Body of pancreas (tissue), 4 donors: ENCODE measurements at regions not wholly inside any gene's neighbourhood (a gene's known extent, or its start where the extent isn't known, plus 50 kb on each side); places are given as distances from the start of the nearest gene placed in this dataset.

Experiments used
- ATAC-seq: fragments of 150-250 bp; one replicate; pipeline ENCODE4 v1.9.1; 2016
- DNase-seq, 4 donors: peaks; one replicate each; pipeline ENCODE4 v3.0.0-alpha.2; 2019
- H3K27ac ChIP-seq, 4 donors: fragments of 200-600 bp; sonication (generic); 1 replicate in 3 of 4; 2 replicates in 1 of 4; pipeline versions ENCODE4 v1.5.1 to v1.6.1; 2016 to 2019; ENCODE audit warnings: mild to moderate bottlenecking in 1 of 4, mixed read lengths in 1 of 4, moderate library complexity in 1 of 4
- H3K27me3 ChIP-seq, 2 donors: fragments of 200-600 bp; sonication (generic); one replicate each; pipeline ENCODE4 v1.6.0; 2016; ENCODE audit warnings: mild to moderate bottlenecking in 1 of 2
- H3K36me3 ChIP-seq, 2 donors: fragments of 200-600 bp; sonication (generic); replicated peaks in 1 of 2; 2 replicates each; pipeline ENCODE4 v1.5.1; 2016; ENCODE audit warnings: low read depth in 2 of 2; ENCODE audit not compliant: insufficient read depth in 1 of 2
- H3K4me1 ChIP-seq: fragments of 200-600 bp; sonication (generic); one replicate; pipeline ENCODE4 v1.6.0; 2016
- H3K4me3 ChIP-seq, 2 donors: fragments of 200-600 bp; sonication (generic); 1 replicate in 1 of 2; 2 replicates in 1 of 2; pipeline ENCODE4 v1.5.1; 2016 to 2019
- H3K9me3 ChIP-seq, 3 donors: fragments of 200-600 bp; sonication (generic); 1 replicate in 2 of 3; 2 replicates in 1 of 3; pipeline ENCODE4 v1.5.1; 2016
- POLR2A ChIP-seq, 3 donors: fragments of 450-650 bp; IDR thresholded peaks; one replicate each; pipeline ENCODE4 v1.6.1; 2016; ENCODE audit warnings: antibody characterized with exemption in 3 of 3, mild to moderate bottlenecking in 2 of 3
- WGBS, 2 donors: methylation state at CpG; one replicate each; pipeline ENCODE4 v1.1.5; 2017; 5-methylcytosine and 5-hydroxymethylcytosine counted together
- intact Hi-C: fragments of 100-400 bp; cut with DNase I; formaldehyde crosslinking; loops from one replicate; pipeline ENCODE4 v1.15.1; 2023
- TF ChIP-seq, protein P1 (sequence below), 7 experiments: fragments of 450-650 bp in 4 of 7; fragments of 200-600 bp in 3 of 7; sonication (generic) in 3 of 7; IDR thresholded peaks; one replicate each; pipeline ENCODE4 v1.5.1; 2016 to 2019; ENCODE audit warnings: antibody characterized with exemption in 7 of 7

DNA sequence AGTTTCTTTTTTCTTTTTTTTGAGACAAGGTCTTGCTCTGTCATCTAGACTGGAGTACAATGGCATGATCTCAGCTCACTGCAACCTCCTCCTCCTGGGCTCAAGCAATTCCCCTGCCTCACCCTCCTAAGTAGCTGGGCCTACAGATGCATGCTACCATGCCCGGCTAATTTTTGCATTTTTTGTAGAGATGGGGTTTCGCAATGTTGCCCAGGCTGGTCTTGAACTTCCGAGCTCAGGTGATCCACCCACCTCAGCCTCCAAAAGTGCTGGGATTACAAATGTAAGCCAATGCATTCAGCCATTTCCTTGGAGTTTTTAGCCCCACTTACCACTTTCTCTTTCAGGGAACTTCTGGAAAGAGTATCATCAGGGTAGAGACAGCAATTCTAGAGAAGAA, 153.3 kb upstream of the THSD7B start:
- H3K9me3 ChIP-seq, result no peaks in the 10 kb centered on the region
- no peak for TF ChIP-seq POLR2A (IDR thresholded peaks at IDR 0.05)
- TF ChIP-seq, protein P1, sequence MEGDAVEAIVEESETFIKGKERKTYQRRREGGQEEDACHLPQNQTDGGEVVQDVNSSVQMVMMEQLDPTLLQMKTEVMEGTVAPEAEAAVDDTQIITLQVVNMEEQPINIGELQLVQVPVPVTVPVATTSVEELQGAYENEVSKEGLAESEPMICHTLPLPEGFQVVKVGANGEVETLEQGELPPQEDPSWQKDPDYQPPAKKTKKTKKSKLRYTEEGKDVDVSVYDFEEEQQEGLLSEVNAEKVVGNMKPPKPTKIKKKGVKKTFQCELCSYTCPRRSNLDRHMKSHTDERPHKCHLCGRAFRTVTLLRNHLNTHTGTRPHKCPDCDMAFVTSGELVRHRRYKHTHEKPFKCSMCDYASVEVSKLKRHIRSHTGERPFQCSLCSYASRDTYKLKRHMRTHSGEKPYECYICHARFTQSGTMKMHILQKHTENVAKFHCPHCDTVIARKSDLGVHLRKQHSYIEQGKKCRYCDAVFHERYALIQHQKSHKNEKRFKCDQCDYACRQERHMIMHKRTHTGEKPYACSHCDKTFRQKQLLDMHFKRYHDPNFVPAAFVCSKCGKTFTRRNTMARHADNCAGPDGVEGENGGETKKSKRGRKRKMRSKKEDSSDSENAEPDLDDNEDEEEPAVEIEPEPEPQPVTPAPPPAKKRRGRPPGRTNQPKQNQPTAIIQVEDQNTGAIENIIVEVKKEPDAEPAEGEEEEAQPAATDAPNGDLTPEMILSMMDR (IDR thresholded peaks at IDR 0.05), result no peak
- no peak overlapping the region for H3K27ac ChIP-seq
- ATAC-seq, result no peak
- H3K36me3 ChIP-seq, result no peaks in the 10 kb centered on the region
- no peak for DNase-seq
- H3K4me1 ChIP-seq, result no peaks in the 10 kb centered on the region
- 75 to 80% methylated on average over 3 of the region's 3 CpGs for WGBS, 2 donors
- no peaks in the 10 kb centered on the region for H3K27me3 ChIP-seq
- H3K4me3 ChIP-seq, result no peak overlapping the region
- intact Hi-C loops, result no loop called here

DNA sequence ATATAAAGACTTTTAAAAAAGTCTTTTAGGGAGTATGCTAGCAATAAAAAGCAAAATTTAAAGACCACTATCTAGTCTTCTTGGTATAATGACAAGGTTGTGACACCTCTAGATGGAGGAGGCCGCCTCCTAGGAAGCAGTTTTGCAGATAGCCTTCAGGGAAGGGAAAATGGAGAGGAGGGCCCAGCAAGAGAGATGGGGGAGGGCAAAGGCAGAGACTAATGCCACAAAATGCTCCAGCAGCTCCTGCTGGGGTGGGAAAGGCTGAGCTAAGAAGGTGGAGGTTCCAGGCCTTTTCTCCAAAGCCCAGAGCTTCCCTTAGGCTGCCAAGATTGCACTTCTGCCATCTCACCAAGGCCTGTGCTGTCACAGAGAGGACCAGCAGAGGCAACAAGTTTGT, 153.9 kb upstream of the THSD7B start:
- H3K27ac ChIP-seq, result no peak overlapping the region
- ATAC-seq (no peak), DNase-seq (no peak)
- TF ChIP-seq, protein P1 (IDR thresholded peaks at IDR 0.05), result no peak
- TF ChIP-seq POLR2A (IDR thresholded peaks at IDR 0.05), result no peak
- no peaks in the 10 kb centered on the region for H3K9me3 ChIP-seq
- no peaks in the 10 kb centered on the region for H3K27me3 ChIP-seq
- 64 to 65% methylated on average over 1 of the region's 1 CpG for WGBS, 2 donors
- intact Hi-C loops, result no loop called here
- H3K36me3 ChIP-seq, result no peaks in the 10 kb centered on the region
- H3K4me3 ChIP-seq, result no peak overlapping the region
- H3K4me1 ChIP-seq, result no peaks in the 10 kb centered on the region

DNA sequence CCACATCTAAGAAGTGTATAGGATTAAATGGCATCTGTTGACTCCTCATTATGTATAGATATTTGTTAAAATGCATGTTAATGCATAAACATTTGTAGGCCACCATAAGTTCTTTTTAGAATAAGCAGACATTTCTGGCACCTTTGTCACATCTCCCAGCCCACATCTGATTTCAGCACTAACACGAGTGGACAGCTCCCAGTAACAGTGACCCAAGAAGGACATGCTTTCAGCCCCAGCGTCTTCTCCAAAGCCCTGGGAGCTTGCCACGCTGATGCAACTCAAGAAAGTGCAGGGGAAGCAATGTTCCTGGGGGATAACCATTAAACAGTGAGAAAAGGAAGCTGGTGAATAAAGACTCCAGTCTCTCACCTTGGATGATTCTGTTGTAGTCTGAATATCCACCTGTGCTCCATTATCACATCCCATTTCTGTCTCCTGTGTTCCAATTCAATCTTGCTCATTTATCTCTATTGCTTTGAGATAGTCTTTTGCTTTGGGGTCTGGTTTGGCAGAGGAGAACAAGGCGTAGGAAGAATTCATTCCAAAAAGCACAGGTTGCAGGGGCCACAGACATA, 182.6 kb upstream of the THSD7B start:
- no peak for TF ChIP-seq POLR2A (IDR thresholded peaks at IDR 0.05)
- TF ChIP-seq, protein P1 (IDR thresholded peaks at IDR 0.05), result no peak
- H3K9me3 ChIP-seq, result no peaks in the 10 kb centered on the region
- no peaks in the 10 kb centered on the region for H3K4me1 ChIP-seq
- no peaks in the 10 kb centered on the region for H3K36me3 ChIP-seq
- ATAC-seq (no peak), DNase-seq (peak; percentile 22 to 52 (median 37))
- intact Hi-C loops, result no loop called here
- 8% methylated on average over 4 of the region's 4 CpGs for whole genome bisulfite sequencing, 2 donors
- H3K27me3 ChIP-seq, result no peaks in the 10 kb centered on the region
- H3K4me3 ChIP-seq, result no peak overlapping the region
- no peak overlapping the region for H3K27ac ChIP-seq

DNA sequence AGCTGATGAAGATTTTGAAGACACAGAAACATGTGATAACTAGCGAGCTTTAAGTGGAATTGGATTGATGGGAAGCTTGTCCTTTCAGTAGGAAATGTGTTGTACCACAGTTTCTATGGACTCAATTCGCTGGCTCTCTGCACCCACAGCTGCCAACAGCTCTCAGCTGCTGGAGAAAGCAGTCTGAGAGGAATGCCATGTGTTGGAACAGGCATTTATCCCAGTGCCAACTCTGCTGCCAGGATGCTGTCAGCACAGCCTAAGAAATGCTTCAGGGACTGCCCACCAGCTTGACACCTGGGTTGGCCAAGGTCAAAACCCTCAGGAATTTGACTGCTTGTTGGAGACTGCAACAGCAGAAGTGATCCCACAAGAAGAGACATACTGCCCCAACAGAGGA, 193.0 kb upstream of the THSD7B start:
- intact Hi-C loops, result no loop called here
- peak; percentile 84 to 92 (median 90) for DNase-seq

DNA sequence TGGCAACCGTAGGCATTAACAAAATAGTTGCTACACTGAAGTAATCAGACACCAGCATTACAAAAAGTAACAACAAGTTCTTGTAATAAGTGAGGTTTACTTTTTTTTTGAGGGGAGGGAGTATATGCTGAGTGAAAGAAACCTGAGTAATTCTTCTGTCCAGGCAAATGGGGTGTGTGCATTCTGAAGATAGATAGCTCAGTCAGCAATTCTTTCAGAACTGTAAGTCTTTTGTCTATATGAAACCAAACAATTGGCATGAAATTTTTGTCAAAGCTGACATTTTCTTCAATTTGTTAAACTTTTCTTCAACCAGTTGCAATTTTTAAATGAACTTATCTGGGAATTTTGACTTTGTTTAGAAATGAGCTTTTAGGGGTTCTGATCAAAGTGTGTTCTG, 208.1 kb upstream of the THSD7B start:
- Histone ChIP-seq H3K4me1 (no peaks in the 10 kb centered on the region), H3K27ac (no peak overlapping the region), H3K9me3 (no peaks in the 10 kb centered on the region), H3K36me3 (no peaks in the 10 kb centered on the region), H3K4me3 (no peak overlapping the region), H3K27me3 (no peaks in the 10 kb centered on the region)
- no peak for DNase-seq
- WGBS, 2 donors, result 71 to 78% methylated on average over 1 of the region's 1 CpG
- ATAC-seq, result no peak
- intact Hi-C loops, result no loop called here
- TF ChIP-seq, protein P1 (IDR thresholded peaks at IDR 0.05), result no peak
- TF ChIP-seq POLR2A (IDR thresholded peaks at IDR 0.05), result no peak

More for the DNA sequence above, 193.0 kb upstream of the THSD7B start:
- TF ChIP-seq, protein P1 (IDR thresholded peaks at IDR 0.05), result no peak
- TF ChIP-seq POLR2A (IDR thresholded peaks at IDR 0.05), result no peak
- Histone ChIP-seq H3K4me3 (no peak overlapping the region), H3K9me3 (no peaks in the 10 kb centered on the region), H3K27me3 (no peaks in the 10 kb centered on the region), H3K4me1 (peaks cover 13% of the 10 kb centered on the region), H3K36me3 (no peaks in the 10 kb centered on the region), H3K27ac (no peak overlapping the region)
- 27% methylated on average over 2 of the region's 2 CpGs for WGBS, 2 donors
- peak; percentile 99 for ATAC-seq
